ENCODE measurements at regions not wholly inside any gene's neighbourhood (a gene's known extent, or its start where the extent isn't known, plus 50 kb on each side); places are given as distances from the start of the nearest gene placed in this dataset.

DNA sequence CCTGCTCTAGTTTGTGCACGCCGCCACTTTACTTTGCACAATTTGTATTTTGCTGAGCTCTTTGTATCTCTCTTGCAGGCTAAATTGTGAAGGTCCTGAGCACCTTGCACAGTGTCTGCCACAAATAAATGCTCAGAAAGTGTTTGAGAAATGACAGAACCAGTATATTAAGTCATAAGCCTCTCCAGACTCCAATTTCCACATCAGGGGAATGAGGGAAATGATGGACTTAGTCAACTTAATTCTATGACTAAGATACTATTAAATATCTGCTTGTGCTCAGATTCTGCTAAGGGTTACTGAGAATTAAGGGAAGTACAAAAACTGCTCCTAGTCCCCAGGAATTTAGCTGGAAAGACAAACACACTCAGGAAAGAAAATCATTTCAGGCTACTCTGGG, 239.1 kb upstream of the SLC14A2 start:
- no peak overlapping the region for H3K4me3 ChIP-seq (replicated peaks in 1 of 3; ENCODE audit: insufficient read depth in 1 of 3, low read depth in 2 of 3, low read length in 3 of 3)
- H3K27me3 ChIP-seq (ENCODE audit: control insufficient read depth in 1 of 2, insufficient read depth in 2 of 2, low read length in 2 of 2): no peaks in the 10 kb centered on the region
- H3K4me2 ChIP-seq (ENCODE audit: low read depth, low read length): no peak overlapping the region
- intact Hi-C loops (cut with micrococcal nuclease; ENCODE audit: unreplicated experiment): no loop called here
- no TSS peak for BruUV-seq (replicated peaks)
- in situ Hi-C loops (cut with HindIII; ENCODE audit: extremely low pct_ligation_motif_present, low pct_unique_long_range_greater_than_20kb): no loop called here
- no peaks in the 10 kb centered on the region for H3K79me2 ChIP-seq (ENCODE audit: insufficient read depth, low read length)
- H3K9me3 ChIP-seq (ENCODE audit: low read length): no peaks in the 10 kb centered on the region
- CTCF ChIA-PET (ENCODE audit: low intra/inter-chr PET ratio, low total read pairs): no interaction called here
- 29% methylated on average over 2 of the region's 2 CpGs for WGBS (ENCODE audit: low lambda C conversion rate)
- H2AFZ ChIP-seq (ENCODE audit: low read length): no peak overlapping the region
- H3K4me1 ChIP-seq (ENCODE audit: insufficient read depth, low read length): no peaks in the 10 kb centered on the region
- H4K20me1 ChIP-seq (ENCODE audit: insufficient read depth, low read length): no peaks in the 10 kb centered on the region
- POLR2A ChIA-PET: no interaction called here
- no peak for TF ChIP-seq SALL1 (CRISPR knock-in tag; IDR thresholded peaks at IDR 0.05)
- no peak for TF ChIP-seq ARHGAP35 (CRISPR knock-in tag; IDR thresholded peaks at IDR 0.05; ENCODE audit: borderline replicate concordance)
- no peak for TF ChIP-seq CBX2 (IDR thresholded peaks at IDR 0.05; ENCODE audit: low read depth, low read length)
- TF ChIP-seq CBX2 (CRISPR knock-in tag; IDR thresholded peaks at IDR 0.05; ENCODE audit: low read depth): no peak
- TF ChIP-seq ZBTB7B (CRISPR knock-in tag; IDR thresholded peaks at IDR 0.05): no peak
- TF ChIP-seq ERF (CRISPR knock-in tag; IDR thresholded peaks at IDR 0.05): no peak
- TF ChIP-seq YEATS4 (CRISPR knock-in tag; IDR thresholded peaks at IDR 0.05; ENCODE audit: borderline replicate concordance): no peak
- TF ChIP-seq, protein P1, sequence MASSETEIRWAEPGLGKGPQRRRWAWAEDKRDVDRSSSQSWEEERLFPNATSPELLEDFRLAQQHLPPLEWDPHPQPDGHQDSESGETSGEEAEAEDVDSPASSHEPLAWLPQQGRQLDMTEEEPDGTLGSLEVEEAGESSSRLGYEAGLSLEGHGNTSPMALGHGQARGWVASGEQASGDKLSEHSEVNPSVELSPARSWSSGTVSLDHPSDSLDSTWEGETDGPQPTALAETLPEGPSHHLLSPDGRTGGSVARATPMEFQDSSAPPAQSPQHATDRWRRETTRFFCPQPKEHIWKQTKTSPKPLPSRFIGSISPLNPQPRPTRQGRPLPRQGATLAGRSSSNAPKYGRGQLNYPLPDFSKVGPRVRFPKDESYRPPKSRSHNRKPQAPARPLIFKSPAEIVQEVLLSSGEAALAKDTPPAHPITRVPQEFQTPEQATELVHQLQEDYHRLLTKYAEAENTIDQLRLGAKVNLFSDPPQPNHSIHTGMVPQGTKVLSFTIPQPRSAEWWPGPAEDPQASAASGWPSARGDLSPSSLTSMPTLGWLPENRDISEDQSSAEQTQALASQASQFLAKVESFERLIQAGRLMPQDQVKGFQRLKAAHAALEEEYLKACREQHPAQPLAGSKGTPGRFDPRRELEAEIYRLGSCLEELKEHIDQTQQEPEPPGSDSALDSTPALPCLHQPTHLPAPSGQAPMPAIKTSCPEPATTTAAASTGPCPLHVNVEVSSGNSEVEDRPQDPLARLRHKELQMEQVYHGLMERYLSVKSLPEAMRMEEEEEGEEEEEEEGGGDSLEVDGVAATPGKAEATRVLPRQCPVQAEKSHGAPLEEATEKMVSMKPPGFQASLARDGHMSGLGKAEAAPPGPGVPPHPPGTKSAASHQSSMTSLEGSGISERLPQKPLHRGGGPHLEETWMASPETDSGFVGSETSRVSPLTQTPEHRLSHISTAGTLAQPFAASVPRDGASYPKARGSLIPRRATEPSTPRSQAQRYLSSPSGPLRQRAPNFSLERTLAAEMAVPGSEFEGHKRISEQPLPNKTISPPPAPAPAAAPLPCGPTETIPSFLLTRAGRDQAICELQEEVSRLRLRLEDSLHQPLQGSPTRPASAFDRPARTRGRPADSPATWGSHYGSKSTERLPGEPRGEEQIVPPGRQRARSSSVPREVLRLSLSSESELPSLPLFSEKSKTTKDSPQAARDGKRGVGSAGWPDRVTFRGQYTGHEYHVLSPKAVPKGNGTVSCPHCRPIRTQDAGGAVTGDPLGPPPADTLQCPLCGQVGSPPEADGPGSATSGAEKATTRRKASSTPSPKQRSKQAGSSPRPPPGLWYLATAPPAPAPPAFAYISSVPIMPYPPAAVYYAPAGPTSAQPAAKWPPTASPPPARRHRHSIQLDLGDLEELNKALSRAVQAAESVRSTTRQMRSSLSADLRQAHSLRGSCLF (CRISPR knock-in tag; IDR thresholded peaks at IDR 0.05; ENCODE audit: borderline replicate concordance): no peak
- TF ChIP-seq, protein P2, sequence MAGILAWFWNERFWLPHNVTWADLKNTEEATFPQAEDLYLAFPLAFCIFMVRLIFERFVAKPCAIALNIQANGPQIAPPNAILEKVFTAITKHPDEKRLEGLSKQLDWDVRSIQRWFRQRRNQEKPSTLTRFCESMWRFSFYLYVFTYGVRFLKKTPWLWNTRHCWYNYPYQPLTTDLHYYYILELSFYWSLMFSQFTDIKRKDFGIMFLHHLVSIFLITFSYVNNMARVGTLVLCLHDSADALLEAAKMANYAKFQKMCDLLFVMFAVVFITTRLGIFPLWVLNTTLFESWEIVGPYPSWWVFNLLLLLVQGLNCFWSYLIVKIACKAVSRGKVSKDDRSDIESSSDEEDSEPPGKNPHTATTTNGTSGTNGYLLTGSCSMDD (CRISPR knock-in tag; IDR thresholded peaks at IDR 0.05): no peak
- no peak for TF ChIP-seq ZNF354B (CRISPR knock-in tag; IDR thresholded peaks at IDR 0.05)
- no peak for TF ChIP-seq ZNF337 (CRISPR knock-in tag; IDR thresholded peaks at IDR 0.05; ENCODE audit: borderline replicate concordance, low read depth)
- TF ChIP-seq ZKSCAN5 (CRISPR knock-in tag; IDR thresholded peaks at IDR 0.05): no peak
- no peak for TF ChIP-seq ZNF670 (CRISPR knock-in tag; IDR thresholded peaks at IDR 0.05; ENCODE audit: borderline replicate concordance)
- TF ChIP-seq RORA (CRISPR knock-in tag; IDR thresholded peaks at IDR 0.05): no peak
- TF ChIP-seq KLF16 (CRISPR knock-in tag; IDR thresholded peaks at IDR 0.05): no peak
- TF ChIP-seq NFE2 (CRISPR knock-in tag; IDR thresholded peaks at IDR 0.05): no peak
- TF ChIP-seq SP1 (IDR thresholded peaks at IDR 0.05): no peak
- no peak for TF ChIP-seq SP1 (CRISPR knock-in tag; IDR thresholded peaks at IDR 0.05)
- TF ChIP-seq CREM (IDR thresholded peaks at IDR 0.05): no peak
- no peak for TF ChIP-seq CREM (CRISPR knock-in tag; IDR thresholded peaks at IDR 0.05)
- ATAC-seq (no peak), FAIRE-seq (no peak), DNase-seq (ENCODE audit: low spot score) (no peak)
- no peaks in the 10 kb centered on the region for H3K36me3 ChIP-seq (replicated peaks in 1 of 2; ENCODE audit: control insufficient read depth in 1 of 2, insufficient read depth in 2 of 2, low read length in 2 of 2)
- no peak overlapping the region for H3K9ac ChIP-seq (ENCODE audit: insufficient read depth, low read depth, low read length)
- H3K27ac ChIP-seq (ENCODE audit: extremely low read length, insufficient read depth, low read length): no peak overlapping the region
